ENCODE measurements at regions not wholly inside any gene's neighbourhood (a gene's known extent, or its start where the extent isn't known, plus 50 kb on each side); places are given as distances from the start of the nearest gene placed in this dataset.

DNA sequence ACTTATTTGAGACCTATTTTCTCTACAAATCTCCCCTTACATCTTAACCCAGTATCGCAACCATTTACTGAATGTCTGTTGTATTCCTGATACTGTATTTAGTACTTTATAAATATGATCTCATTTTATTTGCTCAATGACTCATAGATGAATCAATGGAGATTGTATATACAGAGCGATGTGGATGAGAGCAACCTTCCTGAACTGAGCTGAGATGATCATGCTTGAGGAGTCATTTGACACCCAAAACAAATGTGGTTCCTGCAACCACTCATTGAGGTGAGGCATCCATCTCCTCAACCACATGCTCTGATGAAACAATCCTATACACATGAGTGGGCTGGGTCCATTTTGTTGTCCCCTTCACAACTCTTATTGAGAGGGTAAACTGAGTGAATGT lies 250.0 kb downstream of the CDC14C start:
- TF ChIP-seq, protein P1, sequence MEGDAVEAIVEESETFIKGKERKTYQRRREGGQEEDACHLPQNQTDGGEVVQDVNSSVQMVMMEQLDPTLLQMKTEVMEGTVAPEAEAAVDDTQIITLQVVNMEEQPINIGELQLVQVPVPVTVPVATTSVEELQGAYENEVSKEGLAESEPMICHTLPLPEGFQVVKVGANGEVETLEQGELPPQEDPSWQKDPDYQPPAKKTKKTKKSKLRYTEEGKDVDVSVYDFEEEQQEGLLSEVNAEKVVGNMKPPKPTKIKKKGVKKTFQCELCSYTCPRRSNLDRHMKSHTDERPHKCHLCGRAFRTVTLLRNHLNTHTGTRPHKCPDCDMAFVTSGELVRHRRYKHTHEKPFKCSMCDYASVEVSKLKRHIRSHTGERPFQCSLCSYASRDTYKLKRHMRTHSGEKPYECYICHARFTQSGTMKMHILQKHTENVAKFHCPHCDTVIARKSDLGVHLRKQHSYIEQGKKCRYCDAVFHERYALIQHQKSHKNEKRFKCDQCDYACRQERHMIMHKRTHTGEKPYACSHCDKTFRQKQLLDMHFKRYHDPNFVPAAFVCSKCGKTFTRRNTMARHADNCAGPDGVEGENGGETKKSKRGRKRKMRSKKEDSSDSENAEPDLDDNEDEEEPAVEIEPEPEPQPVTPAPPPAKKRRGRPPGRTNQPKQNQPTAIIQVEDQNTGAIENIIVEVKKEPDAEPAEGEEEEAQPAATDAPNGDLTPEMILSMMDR (IDR thresholded peaks at IDR 0.05; ENCODE audit: low read depth, low read length): no peak
- no peak for DNase-seq (ENCODE audit: extremely low read depth, low read depth)

DNA sequence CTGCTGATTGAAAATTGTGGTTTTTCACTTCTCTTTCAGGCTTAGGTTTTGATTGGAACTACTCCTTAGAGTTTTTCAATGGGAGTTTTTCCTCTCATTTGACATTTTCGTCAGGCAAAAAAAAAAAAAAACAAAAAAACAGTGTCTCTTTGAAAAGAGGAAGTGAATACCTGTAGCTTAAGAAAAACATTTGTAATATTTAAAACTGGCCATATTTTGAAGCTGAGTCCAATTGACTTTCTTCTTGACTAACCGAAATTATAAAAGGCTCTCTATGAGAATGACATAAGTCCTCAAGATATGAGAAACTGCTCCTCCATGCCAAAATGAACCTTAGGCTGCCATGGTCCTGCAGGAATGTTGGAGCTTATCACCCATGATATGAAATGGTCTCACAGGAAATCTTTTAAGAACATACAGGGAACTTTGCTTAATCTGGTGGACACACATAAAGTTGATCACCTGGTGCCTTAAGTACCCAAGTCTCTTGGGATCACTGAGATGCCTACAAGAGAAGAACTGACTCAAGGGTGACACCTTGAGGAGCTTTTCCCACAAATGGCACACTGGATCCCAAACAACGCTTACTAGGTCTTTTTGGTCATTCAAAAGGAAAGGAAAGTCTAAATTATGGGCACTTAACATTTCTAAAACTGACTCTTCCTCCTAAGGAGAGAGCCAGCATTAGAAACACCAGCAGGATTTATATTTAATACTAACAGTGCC lies 263.4 kb downstream of the CDC14C start:
- TF ChIP-seq, protein P1 (IDR thresholded peaks at IDR 0.05; ENCODE audit: low read depth, low read length): peak; percentile 26
- no peak for DNase-seq (ENCODE audit: extremely low read depth, low read depth)

DNA sequence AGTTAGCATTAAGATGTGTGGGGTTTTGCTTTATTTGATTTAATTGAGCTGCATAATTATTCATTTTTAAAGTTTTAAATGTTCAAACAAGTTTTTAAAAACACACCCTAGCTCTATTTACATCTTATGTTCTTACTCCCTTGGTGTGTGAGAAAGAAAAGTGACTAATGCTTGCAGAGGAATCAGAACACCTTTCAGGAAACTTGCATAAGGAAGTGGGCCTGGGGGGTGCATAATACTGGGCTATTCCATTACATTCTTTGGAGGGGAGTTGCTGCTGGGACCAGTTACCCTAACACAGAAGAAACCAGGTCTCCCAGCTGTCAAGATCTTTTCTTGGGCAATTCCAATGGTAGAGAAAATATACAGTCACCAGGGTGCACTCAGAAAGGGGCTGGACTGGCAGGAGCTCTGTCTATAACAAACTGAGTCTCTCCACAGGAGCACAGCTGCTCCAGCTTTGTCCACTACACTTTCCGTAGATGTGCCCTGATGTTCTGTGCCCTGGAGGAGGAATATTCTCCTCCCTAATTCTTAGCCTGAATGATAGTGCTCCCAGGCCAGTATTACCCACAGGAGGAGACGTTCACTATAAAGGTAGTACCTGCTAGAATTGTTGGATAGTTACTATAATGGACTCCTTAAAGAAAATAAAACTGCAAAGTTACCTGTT lies 304.2 kb downstream of the CDC14C start:
- TF ChIP-seq, protein P1 (IDR thresholded peaks at IDR 0.05; ENCODE audit: low read depth, low read length): no peak
- DNase-seq (ENCODE audit: extremely low read depth, low read depth): no peak

DNA sequence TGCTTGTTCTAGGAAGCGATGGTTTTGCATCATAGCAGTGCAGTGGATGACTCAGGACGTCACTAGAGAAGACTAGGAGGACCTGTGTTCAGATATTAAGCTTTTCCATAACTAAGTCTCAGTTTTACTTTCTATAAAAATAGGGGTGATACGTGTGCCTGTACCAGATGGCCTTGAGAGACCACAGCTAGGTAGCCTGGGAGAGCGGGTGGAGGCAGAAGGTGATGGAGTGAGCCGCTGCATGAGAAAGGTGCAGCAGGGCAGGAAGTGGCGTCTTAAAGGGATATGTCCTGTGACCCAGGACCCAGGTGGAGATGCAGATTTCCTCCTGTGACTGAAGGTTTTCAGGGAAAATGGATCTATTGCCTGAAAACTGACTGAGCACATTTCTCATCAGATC lies 304.9 kb downstream of the CDC14C start:
- TF ChIP-seq, protein P1 (IDR thresholded peaks at IDR 0.05; ENCODE audit: low read depth, low read length): no peak
- no peak for DNase-seq (ENCODE audit: extremely low read depth, low read depth)

DNA sequence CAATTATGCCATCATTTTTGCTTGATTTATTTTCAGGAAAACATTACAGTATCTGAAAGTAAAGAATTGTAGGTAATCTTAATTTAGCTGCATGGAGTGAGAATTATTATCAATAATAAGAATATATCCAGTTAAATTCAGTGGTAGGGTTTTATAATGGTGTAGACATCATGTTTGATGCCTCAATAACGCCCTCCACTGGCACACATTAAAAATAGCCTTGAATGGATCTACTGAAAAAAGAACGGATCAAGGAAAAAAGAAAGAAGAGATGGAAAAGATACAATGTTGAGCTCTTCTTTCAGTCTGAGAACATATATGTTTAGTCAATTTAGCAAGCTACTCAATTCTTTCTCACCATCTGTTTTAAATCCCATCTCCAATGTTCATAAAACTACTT lies 319.2 kb downstream of the CDC14C start:
- TF ChIP-seq, protein P1 (IDR thresholded peaks at IDR 0.05; ENCODE audit: low read depth, low read length): no peak
- no peak for DNase-seq (ENCODE audit: extremely low read depth, low read depth)

DNA sequence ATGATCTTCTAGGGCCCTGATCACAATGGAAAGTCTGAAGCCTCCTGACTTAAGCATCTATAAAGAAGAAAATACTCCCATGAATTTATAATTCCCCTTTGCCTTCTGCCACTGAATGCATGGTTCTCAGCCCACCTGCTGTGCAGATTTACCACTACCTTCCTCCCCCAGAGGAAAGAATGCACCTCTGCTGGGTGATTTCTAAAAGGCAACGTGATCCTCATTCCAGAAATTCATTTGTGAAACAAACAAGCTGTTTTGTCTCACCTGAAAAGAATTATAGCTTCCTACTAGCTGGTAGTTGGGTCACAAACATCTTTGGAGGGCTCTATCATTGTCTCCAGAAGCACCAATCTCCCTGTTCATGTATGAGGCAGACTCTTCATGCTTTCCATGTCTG lies 320.2 kb downstream of the CDC14C start:
- no peak for DNase-seq (ENCODE audit: extremely low read depth, low read depth)
- TF ChIP-seq, protein P1 (IDR thresholded peaks at IDR 0.05; ENCODE audit: low read depth, low read length): no peak

DNA sequence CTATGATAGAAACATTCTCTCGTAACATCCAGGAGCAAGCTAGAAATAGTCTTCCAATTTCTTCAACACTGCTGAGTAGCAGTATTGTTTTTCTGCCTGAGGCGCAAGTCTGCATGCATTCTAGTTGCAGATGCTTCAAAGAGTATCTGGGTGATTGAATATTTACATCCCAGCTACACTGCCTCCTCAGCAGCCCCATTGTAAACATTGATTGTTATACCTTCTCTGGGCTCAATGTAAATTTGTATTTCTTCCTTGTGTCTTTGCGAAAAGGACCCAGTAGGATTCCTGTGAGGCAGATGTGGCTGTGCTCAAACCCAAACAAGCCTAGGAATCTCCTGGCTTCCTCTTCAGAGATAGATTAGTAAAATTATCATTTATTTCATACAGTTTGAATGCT lies 320.7 kb downstream of the CDC14C start:
- TF ChIP-seq, protein P1 (IDR thresholded peaks at IDR 0.05; ENCODE audit: low read depth, low read length): no peak
- no peak for DNase-seq (ENCODE audit: extremely low read depth, low read depth)

All from AG09319 (cell line).